ENCODE measurements at regions not wholly inside any gene's neighbourhood (a gene's known extent, or its start where the extent isn't known, plus 50 kb on each side); places are given as distances from the start of the nearest gene placed in this dataset.

DNA sequence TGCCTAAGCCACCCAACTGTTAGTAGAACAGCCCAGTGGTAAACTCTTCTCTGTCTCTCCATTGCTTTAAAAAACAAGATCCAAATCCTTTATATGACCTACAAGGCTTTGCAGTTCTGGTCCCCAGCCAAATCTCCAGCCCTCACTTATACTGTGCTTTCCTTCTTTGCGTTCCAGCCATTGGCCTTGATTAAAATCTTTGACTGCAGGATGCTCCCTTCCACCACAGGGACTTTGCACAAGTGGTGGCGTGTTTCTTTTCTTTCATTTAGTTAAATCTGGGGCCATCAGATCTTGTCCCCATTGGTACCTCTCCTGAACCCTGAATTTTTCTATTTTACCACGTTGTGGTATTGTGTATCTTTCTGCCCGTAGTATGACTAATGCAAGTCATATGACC, 183.7 kb downstream of the VRK1 start:
- DNase-seq (ENCODE audit: low read depth in 3 of 3) = no peak

DNA sequence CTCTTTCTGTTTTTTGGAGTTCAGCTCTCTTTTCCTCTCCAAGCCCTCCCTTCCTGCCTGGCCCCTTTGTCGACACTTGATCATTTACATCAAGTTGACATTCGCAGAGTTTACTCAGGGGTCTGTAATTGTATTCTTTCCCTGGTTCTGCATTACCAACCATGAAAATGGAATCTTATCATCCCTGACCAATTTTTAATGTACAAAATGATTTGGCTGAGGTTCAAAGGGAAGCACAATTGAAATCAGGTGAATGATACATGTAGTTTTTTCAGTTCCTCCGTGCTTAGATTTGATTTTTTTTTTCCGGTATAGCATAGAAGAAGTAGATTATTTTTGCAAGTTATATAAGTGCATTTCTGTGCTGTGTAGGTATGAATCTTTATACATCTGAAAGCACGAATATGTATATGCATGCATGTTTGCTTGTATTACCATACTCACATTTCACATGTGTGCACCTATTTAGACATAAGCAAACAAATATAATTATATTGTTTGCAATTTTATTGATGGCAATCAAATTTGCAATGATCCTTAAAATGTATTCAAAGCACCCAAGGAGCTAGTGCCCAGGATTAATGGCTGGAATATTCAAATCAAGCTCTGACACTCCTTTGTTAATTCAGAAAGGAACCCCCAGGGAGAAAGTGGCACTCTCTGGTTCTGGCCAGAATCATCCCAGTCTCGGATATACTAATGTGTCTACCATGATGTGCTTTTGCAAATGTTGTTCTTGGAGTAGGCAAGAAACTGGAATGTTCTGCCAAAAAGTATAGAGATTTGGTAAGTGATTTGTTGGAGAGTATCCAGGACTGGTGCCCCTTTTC, 189.3 kb downstream of the VRK1 start:
- DNase-seq (ENCODE audit: low read depth in 3 of 3) = no peak

DNA sequence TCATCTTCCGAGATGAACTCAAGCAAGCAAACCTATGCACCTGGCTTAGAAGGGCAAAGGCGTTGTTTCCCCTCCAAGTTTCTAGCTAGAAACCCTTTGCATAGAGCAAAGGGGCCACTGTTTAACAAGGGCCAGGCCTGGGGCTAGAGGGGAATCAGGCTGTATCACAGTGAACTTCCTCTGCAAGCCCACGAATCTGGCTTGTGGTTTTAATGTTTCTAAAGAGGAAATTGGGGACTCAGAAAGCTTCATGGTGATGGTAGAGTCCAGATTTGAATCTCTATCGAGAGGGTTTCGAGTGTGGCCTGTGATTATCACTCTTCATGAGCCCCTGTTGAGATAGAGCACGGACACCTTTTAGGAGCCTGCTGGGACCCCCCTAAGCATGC, 189.9 kb downstream of the VRK1 start:
- no peak for DNase-seq (ENCODE audit: low read depth in 3 of 3)

DNA sequence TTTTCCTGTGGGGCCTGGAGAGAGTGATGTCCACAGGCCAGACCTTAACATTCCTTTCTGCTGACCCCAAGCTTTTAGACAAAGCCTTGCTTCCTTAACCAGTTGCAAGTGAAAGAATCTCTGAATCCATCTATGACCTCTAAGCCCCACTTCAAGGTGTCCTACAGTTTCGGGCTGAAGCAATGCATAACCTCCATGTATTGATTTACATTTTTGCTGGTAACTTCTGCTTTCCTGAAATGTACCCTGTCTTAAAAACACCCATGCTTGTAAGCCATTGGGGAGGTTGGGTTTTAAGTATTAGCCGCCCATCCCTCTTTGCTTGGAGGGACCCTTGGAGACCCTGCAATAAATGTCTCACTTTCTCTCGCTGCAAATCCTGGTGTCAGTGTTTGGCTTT, 190.6 kb downstream of the VRK1 start:
- DNase-seq (ENCODE audit: low read depth in 3 of 3) = no peak

DNA sequence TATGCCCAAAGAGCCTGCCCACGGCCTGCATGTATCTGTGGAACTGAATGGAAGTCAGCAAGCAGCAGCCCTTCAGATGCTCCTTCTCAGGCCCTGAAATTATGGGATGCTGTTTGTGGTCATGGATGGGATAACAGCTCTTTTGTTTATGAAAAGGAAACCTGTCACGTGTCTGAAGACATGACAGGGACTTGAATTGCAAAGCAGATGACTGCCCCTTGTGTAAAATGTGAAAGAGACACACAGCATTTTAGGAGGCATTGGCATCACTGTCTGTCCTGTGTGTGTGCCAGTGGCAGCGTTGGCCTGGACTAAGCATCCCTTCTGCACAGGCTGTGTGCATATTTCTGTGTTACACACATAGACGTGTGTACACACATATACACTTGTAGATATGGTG, 192.1 kb downstream of the VRK1 start:
- no peak for DNase-seq (ENCODE audit: low read depth in 3 of 3)

DNA sequence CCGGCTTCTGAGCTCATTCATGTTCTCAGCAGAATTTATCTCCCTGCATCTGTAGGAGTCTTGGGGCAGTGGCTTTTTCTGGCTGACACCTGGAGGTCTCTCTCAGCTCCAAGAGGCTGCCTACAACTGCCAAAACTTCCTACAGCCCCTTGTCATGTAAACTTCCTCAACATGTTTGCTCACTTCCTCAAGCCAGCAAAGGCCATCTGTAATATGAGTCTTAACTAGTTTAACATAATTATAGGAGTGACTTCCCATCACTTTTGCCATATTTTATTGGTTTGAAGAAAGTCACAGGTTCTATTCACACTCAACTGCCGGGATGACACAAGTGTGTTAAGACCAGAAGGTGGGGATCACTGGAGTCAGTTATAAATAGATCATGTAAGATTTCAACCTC, 194.0 kb downstream of the VRK1 start:
- no peak for DNase-seq (ENCODE audit: low read depth in 3 of 3)

DNA sequence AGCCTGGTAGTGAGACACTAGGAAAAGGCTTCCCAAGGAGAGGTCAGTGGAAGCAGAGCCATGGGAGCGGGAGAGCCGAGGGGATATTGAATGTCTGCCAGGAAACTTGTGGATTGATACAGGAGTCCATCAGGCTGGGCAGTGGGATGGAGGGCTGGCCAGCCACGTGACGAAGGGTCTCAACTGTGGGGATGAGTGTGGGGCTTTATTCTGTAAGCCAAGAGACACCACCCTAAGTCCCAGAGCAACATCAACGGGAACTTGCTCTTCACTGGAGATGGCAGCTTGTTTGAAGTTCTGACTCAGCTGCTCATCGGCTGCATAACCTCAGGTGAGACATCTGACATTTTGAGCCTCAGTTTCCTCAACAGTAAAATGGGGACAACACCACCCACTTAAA, 197.8 kb downstream of the VRK1 start:
- DNase-seq (ENCODE audit: low read depth in 3 of 3) = no peak

DNA sequence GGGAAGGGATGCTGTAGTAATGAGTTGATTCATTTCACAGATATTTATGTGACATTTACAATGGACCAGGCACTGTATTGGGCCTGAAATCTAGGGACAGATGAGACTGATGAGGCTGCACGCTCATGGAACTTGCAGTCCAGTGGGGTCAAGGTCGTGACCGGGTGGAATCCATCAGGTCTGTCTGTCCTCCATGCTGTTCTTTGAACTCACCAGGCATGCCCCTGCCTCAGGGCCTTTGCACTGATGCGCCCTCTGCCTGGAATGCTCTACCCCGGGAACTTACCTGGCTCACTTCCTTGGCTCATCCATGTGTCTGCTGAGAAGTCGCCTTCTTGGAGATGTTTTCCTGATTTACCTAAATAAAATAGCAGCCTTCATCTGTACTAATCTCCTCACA, 200.1 kb downstream of the VRK1 start:
- DNase-seq (ENCODE audit: low read depth in 3 of 3) = no peak

DNA sequence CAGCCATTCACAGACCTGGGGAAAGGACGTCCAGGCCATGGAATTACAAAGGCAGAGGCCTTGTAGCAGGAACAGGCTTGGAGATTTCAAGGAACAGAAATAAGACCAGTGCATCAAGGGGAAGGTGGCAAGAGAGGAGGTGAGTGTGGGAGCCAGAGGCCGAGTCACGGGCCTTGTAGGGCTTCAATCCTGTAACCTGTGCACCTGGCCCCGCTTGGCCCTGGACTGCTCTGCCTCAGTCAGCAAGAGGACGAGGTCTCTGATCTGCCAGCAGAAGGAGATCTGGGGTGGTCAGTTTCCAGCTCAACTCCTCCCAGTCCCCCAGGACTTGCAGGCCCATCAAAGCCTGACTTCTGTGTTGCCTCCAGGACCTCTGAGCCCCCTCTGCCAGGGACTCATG, 200.8 kb downstream of the VRK1 start:
- no peak for DNase-seq (ENCODE audit: low read depth in 3 of 3)

DNA sequence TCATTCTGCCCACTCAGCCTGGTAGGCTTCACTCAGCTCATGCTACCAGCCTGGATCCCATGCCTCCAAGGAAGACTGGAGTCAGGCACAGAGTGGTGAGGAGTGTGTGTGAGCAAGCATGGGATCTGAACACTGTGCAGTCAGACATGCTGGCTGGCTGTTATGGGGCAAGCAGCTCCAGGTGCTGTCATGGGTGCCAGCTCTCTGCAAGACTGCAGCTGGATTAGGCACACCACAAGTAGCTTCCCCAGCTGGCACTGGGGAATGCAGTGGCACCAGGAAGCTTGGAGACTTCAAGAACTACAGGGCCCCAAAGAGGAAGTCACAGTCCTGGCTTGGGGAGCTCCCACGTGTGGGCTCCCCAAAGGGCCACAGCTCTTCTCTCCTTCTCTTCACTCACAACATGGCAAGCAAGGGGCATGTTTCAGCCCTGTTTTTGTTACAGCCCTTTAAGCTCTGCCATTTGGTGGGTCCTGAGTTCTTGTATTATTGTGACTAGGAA, 202.5 kb downstream of the VRK1 start:
- no peak for DNase-seq (ENCODE audit: low read depth in 3 of 3)

DNA sequence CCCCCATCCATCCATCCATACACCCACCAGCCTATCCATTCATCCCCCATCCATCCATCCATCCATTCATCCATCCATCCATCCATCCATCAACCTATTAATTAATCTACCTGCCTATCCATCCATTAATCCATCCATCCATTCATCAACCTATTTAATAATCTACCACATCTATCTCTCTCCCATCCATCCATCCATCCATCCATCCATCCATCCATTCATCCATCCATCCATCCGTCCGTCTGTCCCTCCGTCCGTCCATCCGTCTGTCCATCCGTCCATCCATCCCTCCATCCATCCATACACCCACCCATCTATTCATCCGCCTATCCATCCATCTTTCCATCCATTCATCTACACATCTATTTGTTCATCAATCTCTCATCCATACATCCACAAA, 205.3 kb downstream of the VRK1 start:
- DNase-seq (ENCODE audit: low read depth in 3 of 3) = no peak

DNA sequence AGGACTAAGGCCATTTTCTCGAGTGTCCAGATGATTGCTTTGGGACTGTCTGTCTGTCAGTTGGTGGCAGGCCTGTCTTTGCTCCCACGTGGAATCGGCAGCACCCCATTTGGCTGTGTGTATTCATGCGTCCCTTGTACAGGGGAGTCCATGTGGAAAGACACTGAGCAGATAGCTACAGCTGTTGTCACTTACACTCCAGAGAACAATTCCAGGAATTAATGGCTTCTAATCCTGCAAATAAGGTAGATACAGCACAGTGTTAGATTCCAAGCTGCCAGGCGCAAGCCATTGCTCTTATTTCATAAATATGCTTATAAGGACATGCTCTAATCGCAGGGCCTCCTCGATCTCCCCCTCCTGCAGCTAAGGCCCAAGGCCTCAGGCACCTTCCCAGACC, 208.8 kb downstream of the VRK1 start:
- DNase-seq (ENCODE audit: low read depth in 3 of 3) = no peak

DNA sequence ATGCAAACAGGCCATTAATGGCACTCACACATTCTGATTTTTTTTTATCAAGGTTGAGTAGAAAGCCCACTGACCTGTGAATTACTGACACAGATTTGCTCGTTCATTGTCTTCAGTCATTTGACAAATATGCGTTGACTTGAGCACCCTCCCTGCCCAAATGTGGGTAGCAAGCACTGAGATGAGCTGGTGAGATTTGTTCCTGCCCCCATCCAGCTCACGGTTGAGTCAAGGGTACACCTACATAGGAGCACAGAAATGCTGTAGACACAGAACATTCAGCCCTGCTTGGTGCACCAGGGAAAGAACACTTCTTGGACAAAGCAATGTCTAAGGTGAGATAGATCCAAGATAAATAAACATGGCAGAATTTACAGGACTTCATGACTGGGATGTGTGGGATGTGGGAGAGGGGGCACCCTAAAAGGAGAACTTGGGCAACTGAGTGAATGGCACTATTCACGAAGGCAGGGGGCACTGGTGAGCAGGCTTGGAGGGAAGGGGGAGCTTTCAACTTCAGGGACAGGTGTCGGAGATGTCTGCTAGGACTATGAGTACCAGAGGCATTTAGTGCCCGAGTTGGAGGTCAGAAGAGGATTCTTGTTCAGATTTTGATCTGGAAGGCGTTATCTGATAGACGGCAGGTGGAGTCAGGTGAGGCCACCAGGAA, 213.4 kb downstream of the VRK1 start:
- DNase-seq (ENCODE audit: low read depth in 3 of 3) = no peak

DNA sequence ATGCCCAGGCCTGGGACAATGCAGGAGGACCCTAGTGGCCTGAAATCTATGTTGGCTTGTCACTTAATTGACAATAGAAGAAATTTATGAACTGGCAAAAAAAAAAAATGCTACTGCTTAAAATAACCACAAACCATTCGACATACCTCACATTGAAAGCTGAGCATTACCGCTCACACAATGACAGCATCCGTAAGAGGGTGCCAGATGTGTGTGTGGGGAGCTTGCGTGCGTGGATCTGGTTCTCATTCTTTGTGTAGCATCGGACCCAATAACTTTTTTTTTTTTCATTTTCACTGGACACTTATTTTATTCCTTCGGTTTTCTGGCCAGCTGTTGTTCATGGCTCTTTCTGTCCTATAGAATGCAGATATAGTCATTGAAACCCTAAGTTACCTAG, 216.7 kb downstream of the VRK1 start:
- no peak for DNase-seq (ENCODE audit: low read depth in 3 of 3)

DNA sequence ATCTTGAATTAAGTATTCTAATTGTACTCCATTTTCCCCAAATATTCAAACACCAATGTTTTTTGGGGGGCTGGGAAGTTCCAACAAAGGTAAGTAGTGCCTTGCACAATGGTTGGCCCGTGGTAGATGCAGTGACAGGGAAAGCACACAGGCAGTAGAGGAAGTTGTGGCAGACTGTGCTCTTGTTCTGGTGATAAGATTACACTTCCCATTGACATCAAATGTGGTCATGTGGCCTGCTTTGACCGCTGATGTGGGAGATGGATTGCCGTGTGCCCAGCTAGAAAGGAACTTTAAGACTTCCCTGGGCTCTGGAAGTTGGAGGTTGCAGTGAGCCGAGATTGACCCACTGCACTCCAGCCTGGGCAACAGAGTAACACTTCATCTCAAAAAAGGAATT, 223.8 kb downstream of the VRK1 start:
- no peak for DNase-seq (ENCODE audit: low read depth in 3 of 3)

DNA sequence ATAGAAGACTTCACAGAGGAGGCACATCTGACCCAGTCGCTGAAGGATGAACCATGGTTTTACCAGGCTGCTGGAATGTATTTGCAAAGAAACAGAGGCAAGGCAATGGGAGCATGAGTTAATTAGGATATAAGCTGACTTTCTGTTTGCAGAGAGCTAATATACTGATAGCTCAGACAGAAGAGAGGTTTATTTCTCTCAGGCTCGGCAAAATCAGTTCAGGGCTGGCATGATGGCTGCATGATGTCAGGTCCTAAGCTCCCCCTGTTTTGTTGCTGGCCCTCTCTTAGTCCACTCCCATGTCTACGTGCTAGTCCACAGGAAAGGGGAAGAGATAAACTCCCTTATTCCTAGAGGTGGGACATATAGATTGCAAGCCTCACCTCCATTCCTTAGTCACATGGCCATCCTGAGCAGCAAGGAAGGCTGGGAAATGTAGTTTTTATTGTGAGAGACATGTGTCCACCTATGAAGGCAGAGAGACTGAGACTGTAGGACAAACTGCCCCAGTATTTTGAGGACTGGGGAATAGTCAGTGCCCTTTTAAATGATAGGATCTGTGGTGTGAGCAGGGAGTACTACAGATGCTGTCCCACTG, 224.5 kb downstream of the VRK1 start:
- DNase-seq (ENCODE audit: low read depth in 3 of 3) = no peak

DNA sequence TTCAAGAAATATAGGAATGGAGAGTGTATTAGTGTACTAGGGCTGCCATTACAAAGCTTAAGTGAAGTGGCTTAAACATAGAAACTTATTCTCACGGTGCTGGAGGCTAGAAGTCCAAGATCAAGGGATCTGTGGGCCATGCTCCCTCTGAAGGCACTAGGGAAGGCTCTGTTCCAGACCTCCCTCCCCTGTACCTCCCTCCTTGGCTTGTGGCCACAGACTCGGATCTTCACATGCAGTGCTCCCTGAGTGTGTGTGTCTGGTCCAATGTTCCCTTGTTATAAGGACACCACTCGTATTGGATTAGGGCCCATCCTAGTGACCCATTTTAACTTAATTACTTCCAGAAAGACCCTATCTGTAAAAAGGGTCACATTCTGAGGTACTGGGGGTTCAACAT, 225.6 kb downstream of the VRK1 start:
- no peak for DNase-seq (ENCODE audit: low read depth in 3 of 3)

DNA sequence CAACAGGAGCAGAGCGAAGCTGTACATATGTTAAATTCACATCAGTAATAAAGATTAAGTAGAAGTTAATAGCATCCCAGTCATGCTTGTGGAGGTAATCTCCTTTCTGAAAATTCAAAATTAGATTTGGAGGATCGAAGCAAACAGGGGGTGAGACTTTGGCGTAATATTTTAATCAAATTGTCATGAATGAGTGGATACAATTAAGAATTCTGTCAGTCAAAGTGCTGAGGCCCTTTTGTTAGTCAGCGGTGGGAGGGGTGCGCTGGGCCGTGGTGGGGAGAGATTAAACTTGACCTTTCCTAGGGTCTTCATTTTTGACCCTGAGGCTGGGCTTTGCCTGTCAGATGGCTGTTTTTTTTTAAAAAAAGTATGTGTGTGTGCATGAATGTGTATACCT, 226.7 kb downstream of the VRK1 start:
- no peak for DNase-seq (ENCODE audit: low read depth in 3 of 3)

DNA sequence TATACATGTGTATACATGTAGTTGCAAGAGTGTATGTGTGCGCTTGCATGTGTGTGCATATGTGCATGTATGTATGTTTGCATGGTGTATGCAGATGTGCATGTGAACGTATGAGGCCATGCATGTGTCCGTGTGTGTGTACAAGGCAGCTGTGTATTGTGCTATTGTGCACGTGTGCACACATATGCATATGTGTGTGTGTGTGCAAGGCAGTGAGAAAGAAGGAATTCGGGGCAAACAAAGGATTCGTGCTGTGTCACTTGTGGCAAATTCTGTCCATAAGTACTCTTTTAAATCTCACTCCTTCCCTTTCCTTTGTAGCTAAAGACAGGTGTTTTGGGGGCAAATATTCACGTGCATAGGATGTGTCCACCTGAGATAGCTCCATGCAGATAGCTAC, 227.1 kb downstream of the VRK1 start:
- DNase-seq (ENCODE audit: low read depth in 3 of 3) = no peak

DNA sequence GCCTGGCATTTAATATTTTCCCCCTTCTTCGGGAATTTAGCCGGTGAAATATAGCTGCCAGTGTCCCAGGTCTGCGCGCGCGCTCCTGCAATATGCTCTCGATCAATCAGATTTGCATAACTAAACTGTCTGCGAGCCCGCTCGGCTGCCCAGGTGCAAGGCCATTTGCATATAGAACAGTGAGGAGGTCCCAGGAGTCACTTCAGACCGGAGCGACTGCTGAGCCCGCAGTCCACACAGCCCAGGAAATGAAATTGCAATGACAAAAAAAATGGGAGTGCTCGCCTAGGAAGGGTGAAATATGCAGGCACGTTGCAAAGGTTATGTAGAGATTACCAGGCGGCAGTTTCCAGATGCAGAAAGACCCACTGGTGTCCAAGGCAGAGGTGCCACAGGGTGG, 228.5 kb downstream of the VRK1 start:
- DNase-seq (ENCODE audit: low read depth in 3 of 3) = no peak

DNA sequence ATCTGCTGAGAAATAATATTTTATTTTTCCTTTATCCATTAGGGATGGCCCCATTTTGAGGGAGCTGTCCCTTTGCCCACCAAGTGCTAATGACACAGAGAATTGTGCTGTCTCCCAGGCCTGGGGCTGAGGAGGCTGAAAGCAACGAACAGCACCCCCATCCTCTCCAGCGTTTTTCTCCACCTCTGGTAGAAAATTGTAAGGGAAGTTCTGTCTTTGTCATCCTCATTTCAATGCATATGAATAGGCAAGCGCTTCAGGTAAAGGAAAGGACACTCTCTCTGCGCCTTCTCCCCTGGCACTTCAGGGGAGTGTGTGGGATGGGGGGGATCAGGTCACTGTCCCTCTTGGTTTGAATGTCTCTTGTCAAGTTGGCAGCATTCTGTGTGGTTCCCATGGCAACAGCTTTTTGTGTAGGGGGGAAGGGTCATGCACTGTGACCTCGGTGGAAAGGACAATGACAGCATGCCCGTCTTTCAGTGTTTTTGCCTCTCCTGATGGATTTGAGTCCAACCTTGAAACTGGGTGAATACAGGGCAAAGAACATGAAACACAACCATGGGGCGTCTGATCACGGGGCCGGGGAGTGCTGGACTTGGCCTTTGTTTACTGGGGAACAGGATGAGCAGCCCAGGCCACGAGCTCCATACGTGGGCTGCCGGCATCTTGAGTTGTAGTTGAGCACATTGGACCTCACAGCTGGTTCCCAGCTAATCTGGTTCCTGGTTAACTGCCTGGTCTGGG, 230.2 kb downstream of the VRK1 start:
- no peak for DNase-seq (ENCODE audit: low read depth in 3 of 3)

DNA sequence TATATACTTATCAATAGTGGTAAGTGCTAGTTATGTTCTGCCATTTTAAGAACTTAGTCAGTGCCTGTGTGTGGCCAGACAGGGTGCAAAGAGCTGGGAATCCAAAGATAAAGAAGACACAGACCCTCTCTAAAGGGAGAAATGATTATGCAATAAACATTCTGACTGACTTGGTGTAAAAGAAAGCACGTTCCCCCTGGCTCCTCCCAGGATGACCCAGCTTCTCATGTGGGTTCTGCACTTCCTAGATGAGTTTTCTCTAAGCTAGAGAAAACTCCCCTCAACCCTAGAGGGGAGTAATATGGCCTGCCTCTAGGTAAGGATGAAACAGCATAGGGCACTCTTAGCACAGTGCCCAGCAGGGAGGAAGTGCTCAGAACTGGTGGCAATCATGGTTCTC, 231.2 kb downstream of the VRK1 start:
- DNase-seq (ENCODE audit: low read depth in 3 of 3) = no peak

All from stimulated activated CD4-positive, alpha-beta T cell treated with anti-CD3 and anti-CD28 coated beads, TNF-alpha, amount 100 ng/mL, for 24 hours (primary cell).